ENCODE measurements at regions not wholly inside any gene's neighbourhood (a gene's known extent, or its start where the extent isn't known, plus 50 kb on each side); places are given as distances from the start of the nearest gene placed in this dataset.

DNA sequence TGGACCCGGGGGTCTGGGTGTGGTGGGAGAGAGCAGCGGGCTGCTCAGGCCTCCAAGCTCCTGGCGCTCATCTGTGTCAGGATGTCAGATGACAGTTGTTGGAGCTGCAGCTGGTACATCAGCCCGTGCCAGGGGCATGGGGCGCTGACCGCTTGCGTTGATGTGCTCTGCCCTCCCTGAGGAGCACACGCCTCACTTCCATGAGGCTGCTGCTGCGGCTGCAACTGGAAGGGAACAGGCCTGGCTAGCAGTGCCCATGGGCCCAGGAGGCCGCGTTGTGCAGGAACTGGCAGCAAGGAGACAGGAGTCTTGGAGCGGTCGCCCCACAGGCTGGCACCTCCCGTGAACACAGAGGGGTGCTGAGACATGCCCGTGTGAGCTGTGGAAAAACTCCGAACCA lies 361.3 kb upstream of the MKI67 start:
- no TSS peak for BruUV-seq (replicated peaks)
- Histone ChIP-seq H4K20me1 (replicated peaks; ENCODE audit: control insufficient read depth, extremely low read depth, insufficient read depth, low read length) (no peaks in the 10 kb centered on the region), H3K4me1 (ENCODE audit: control insufficient read depth, extremely low read depth, insufficient read depth, low read length) (no peaks in the 10 kb centered on the region), H3K4me3 (replicated peaks in 1 of 3; ENCODE audit: insufficient read depth in 1 of 3, low read depth in 1 of 3, low read length in 3 of 3) (no peak overlapping the region), H3K9ac (replicated peaks; ENCODE audit: extremely low read depth, insufficient read depth, low read length) (no peak overlapping the region), H3K9me1 (replicated peaks; ENCODE audit: control insufficient read depth, extremely low read depth, insufficient read depth, low read length) (no peaks in the 10 kb centered on the region), H3K36me3 (ENCODE audit: control insufficient read depth in 2 of 2, extremely low read depth in 1 of 2, insufficient read depth in 2 of 2, low read length in 2 of 2) (no peaks in the 10 kb centered on the region), H3K9me3 (replicated peaks; ENCODE audit: control insufficient read depth, insufficient read depth, low read length) (peaks cover 2% of the 10 kb centered on the region), H2AFZ (ENCODE audit: low read depth, low read length) (no peak overlapping the region), H3K27ac (ENCODE audit: insufficient read depth, low read depth, low read length) (no peak overlapping the region), H3K27me3 (ENCODE audit: control insufficient read depth in 2 of 2, insufficient read depth in 2 of 2, low read length in 2 of 2) (no peaks in the 10 kb centered on the region), H3K79me2 (ENCODE audit: control insufficient read depth, insufficient read depth, low read length) (no peaks in the 10 kb centered on the region), H3K4me2 (ENCODE audit: insufficient read depth, low read length) (no peak overlapping the region)
- dilution Hi-C loops (cut with MboI; ENCODE audit: extremely low pct_ligation_motif_present, low sequenced_read_pairs): no loop called here
- CTCF ChIA-PET: no interaction called here
- DNase-seq (ENCODE audit: low read depth, low spot score): no peak
- TF ChIP-seq POLR2A (IDR thresholded peaks at IDR 0.05; ENCODE audit: low read depth, low read length) (no peak), POLR2AphosphoS5 (IDR thresholded peaks at IDR 0.05; ENCODE audit: insufficient read depth, low read depth, low read length) (no peak), FOS (IDR thresholded peaks at IDR 0.05; ENCODE audit: borderline replicate concordance, insufficient read depth, low read length) (no peak), JUN (IDR thresholded peaks at IDR 0.05; ENCODE audit: borderline replicate concordance, insufficient read depth, insufficient read length, low read depth) (no peak), EZH2 (IDR thresholded peaks at IDR 0.05; ENCODE audit: borderline replicate concordance, low read depth, low read length, severe bottlenecking) (no peak), GATA2 (IDR thresholded peaks at IDR 0.05; ENCODE audit: insufficient read depth, insufficient read length, low read depth, low read length) (no peak), MYC (IDR thresholded peaks at IDR 0.05; ENCODE audit: low read depth, low read length) (no peak)
- TF ChIP-seq, protein P1, sequence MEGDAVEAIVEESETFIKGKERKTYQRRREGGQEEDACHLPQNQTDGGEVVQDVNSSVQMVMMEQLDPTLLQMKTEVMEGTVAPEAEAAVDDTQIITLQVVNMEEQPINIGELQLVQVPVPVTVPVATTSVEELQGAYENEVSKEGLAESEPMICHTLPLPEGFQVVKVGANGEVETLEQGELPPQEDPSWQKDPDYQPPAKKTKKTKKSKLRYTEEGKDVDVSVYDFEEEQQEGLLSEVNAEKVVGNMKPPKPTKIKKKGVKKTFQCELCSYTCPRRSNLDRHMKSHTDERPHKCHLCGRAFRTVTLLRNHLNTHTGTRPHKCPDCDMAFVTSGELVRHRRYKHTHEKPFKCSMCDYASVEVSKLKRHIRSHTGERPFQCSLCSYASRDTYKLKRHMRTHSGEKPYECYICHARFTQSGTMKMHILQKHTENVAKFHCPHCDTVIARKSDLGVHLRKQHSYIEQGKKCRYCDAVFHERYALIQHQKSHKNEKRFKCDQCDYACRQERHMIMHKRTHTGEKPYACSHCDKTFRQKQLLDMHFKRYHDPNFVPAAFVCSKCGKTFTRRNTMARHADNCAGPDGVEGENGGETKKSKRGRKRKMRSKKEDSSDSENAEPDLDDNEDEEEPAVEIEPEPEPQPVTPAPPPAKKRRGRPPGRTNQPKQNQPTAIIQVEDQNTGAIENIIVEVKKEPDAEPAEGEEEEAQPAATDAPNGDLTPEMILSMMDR (IDR thresholded peaks at IDR 0.05; ENCODE audit: extremely low read depth in 1 of 2, insufficient read depth in 1 of 2, low read depth in 1 of 2, low read length in 2 of 2): no peak
- TF ChIP-seq, protein P2, sequence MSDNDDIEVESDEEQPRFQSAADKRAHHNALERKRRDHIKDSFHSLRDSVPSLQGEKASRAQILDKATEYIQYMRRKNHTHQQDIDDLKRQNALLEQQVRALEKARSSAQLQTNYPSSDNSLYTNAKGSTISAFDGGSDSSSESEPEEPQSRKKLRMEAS (IDR thresholded peaks at IDR 0.05; ENCODE audit: insufficient read depth, insufficient read length): no peak
- no peak for FAIRE-seq
- intact Hi-C loops (cut with micrococcal nuclease): no loop called here
- POLR2A ChIA-PET: no interaction called here
